A549 (cell line): ENCODE measurements at regions not wholly inside any gene's neighbourhood (a gene's known extent, or its start where the extent isn't known, plus 50 kb on each side); places are given as distances from the start of the nearest gene placed in this dataset.

ENCODE experiments used
- ATAC-seq, 2 experiments: fragments of 200-7000 bp in 1 of 2; fragments of >200 bp in 1 of 2; cut with Nextera tagmentation in 1 of 2; cut with Tn5 transposase in 1 of 2; 3 replicates each; pipeline versions ENCODE4 v1.8.0 to v1.9.1; 2018 to 2020; ENCODE audit warnings: mild to moderate bottlenecking in 1 of 2, moderate library complexity in 1 of 2
- CTCF ChIA-PET: fragments of 300-600 bp; sonication (Branson Sonifier 250); formaldehyde crosslinking; extraction: SDS; loops from one replicate; lab custom pipeline; 2021; ENCODE audit warnings: antibody characterized with exemption, inconsistent platforms; lab: Yijun Ruan, JAX
- POLR2A ChIA-PET: fragments of 350-600 bp; formaldehyde crosslinking; extraction: SDS; loops from one replicate; lab custom pipeline; 2021; ENCODE audit warnings: antibody characterized with exemption, inconsistent platforms; lab: Yijun Ruan, JAX
- DNase-seq, 2 experiments: peaks; one replicate each; pipeline versions ENCODE4 v3.0.0 to v3.0.0-alpha.2; 2011 to 2016; ENCODE audit warnings: low read depth in 1 of 2, low spot score in 1 of 2
- FAIRE-seq: peaks from 2 replicates; lab custom pipeline; 2011; peaks lifted over from hg19 to GRCh38; lab: Jason Lieb, UNC
- H3K27ac ChIP-seq, 2 experiments: fragments of >200 bp; sonication (Bioruptor Twin); formaldehyde crosslinking; 3 replicates each; pipeline ENCODE4 v1.5.1; 2016 to 2017
- H3K4me1 ChIP-seq: fragments of >200 bp; sonication (Bioruptor Twin); formaldehyde crosslinking; 3 replicates; pipeline ENCODE4 v1.6.1; 2016
- H3K4me2 ChIP-seq: fragments of >200 bp; sonication (Bioruptor Twin); formaldehyde crosslinking; 3 replicates; pipeline ENCODE4 v1.6.1; 2016
- H3K4me3 ChIP-seq: fragments of >200 bp; sonication (Bioruptor Twin); formaldehyde crosslinking; 3 replicates; pipeline ENCODE4 v1.5.1; 2016
- H3K9me3 ChIP-seq: fragments of >200 bp; sonication (Bioruptor Twin); formaldehyde crosslinking; 3 replicates; pipeline ENCODE4 v1.6.1; 2016
- BCL3 ChIP-seq: fragments of >200 bp; sonication (Bioruptor Twin); formaldehyde crosslinking; IDR thresholded peaks from 3 replicates; pipeline ENCODE4 v1.6.1; 2016
- CTCF ChIP-seq: fragments of >200 bp; sonication (Bioruptor Twin); formaldehyde crosslinking; IDR thresholded peaks from 3 replicates; pipeline ENCODE4 v1.5.1; 2016
- E2F6 ChIP-seq: IDR thresholded peaks from 2 replicates; pipeline ENCODE4 v1.6.1; 2012; ENCODE audit warnings: low read depth, borderline replicate concordance
- ELK1 ChIP-seq: fragments of 150-350 bp; IDR thresholded peaks from 2 replicates; pipeline ENCODE4 v1.6.1; 2014; ENCODE audit warnings: low read depth, mild to moderate bottlenecking, low read length
- EP300 ChIP-seq, 2 experiments: fragments of >200 bp; sonication (Bioruptor Twin); formaldehyde crosslinking; IDR thresholded peaks; 2 replicates in 1 of 2; 3 replicates in 1 of 2; pipeline ENCODE4 v1.6.1; 2016 to 2017
- FOXS1 ChIP-seq: fragments of 250-450 bp; sonication (Bioruptor Pico); IDR thresholded peaks from 2 replicates; pipeline ENCODE4 v1.5.0; 2020; ENCODE audit warnings: mild to moderate bottlenecking, moderate library complexity
- GATA3 ChIP-seq: IDR thresholded peaks from 2 replicates; pipeline ENCODE4 v1.6.1; 2012; ENCODE audit warnings: borderline replicate concordance
- HEYL ChIP-seq: fragments of 250-450 bp; sonication (Bioruptor Pico); IDR thresholded peaks from 2 replicates; pipeline ENCODE4 v1.8.0; 2021; ENCODE audit warnings: mild to moderate bottlenecking, moderate library complexity
- HMGXB4 ChIP-seq: fragments of 250-450 bp; sonication (Bioruptor Pico); IDR thresholded peaks from 2 replicates; pipeline ENCODE4 v1.5.0; 2021; ENCODE audit warnings: mild to moderate bottlenecking, moderate library complexity, borderline replicate concordance
- JUN ChIP-seq, 2 experiments: fragments of >200 bp; sonication (Bioruptor Twin); formaldehyde crosslinking; IDR thresholded peaks; 2 replicates in 1 of 2; 3 replicates in 1 of 2; pipeline ENCODE4 v1.6.1; 2016 to 2017
- JUNB ChIP-seq: fragments of >200 bp; sonication (Bioruptor Twin); formaldehyde crosslinking; IDR thresholded peaks from 2 replicates; pipeline ENCODE4 v1.6.1; 2016
- KDM5A ChIP-seq: fragments of 200-600 bp; sonication (generic); IDR thresholded peaks from 2 replicates; pipeline ENCODE4 v1.6.1; 2016; ENCODE audit warnings: antibody characterized with exemption, mild to moderate bottlenecking
- MAFK ChIP-seq: fragments of 450-650 bp; IDR thresholded peaks from 2 replicates; pipeline ENCODE4 v1.6.1; 2014; ENCODE audit not compliant: partially characterized antibody
- MAX ChIP-seq: IDR thresholded peaks from 2 replicates; pipeline ENCODE4 v1.6.1; 2012
- MAZ ChIP-seq: fragments of 150-350 bp; IDR thresholded peaks from 2 replicates; pipeline ENCODE4 v1.6.1; 2014; ENCODE audit warnings: antibody characterized with exemption, low read depth, low read length, borderline replicate concordance
- MYC ChIP-seq: IDR thresholded peaks from 2 replicates; pipeline ENCODE4 v1.6.1; 2012; ENCODE audit warnings: mild to moderate bottlenecking, inconsistent platforms, low read length, improper control_type of control experiment, borderline replicate concordance
- NPAS2 ChIP-seq: fragments of 250-450 bp; sonication (Bioruptor Pico); IDR thresholded peaks from 2 replicates; pipeline ENCODE4 v1.8.0; 2022; ENCODE audit warnings: mild to moderate bottlenecking, moderate library complexity, borderline replicate concordance
- POLR2A ChIP-seq: IDR thresholded peaks from 2 replicates; pipeline ENCODE4 v1.6.1; 2012; ENCODE audit warnings: mild to moderate bottlenecking, low read length
- RAD21 ChIP-seq, 2 experiments: fragments of >200 bp in 1 of 2; sonication (Bioruptor Twin) in 1 of 2; formaldehyde crosslinking in 1 of 2; IDR thresholded peaks in 1 of 2; conservative IDR thresholded peaks in 1 of 2; 2 replicates in 1 of 2; 3 replicates in 1 of 2; pipeline ENCODE4 v1.6.1; 2012 to 2018; ENCODE audit warnings: inconsistent platforms in 1 of 2
- RARB ChIP-seq: fragments of 250-450 bp; sonication (Bioruptor Pico); IDR thresholded peaks from 2 replicates; pipeline ENCODE4 v1.8.0; 2021; ENCODE audit warnings: mild to moderate bottlenecking, moderate library complexity
- RCOR1 ChIP-seq: fragments of 150-350 bp; IDR thresholded peaks from 2 replicates; pipeline ENCODE4 v1.6.1; 2014; ENCODE audit warnings: antibody characterized with exemption, low read length, low read depth
- RNF2 ChIP-seq: fragments of 200-600 bp; sonication (generic); IDR thresholded peaks from 2 replicates; pipeline ENCODE4 v1.6.1; 2016; ENCODE audit warnings: low read depth, mild to moderate bottlenecking, antibody characterized with exemption, moderate library complexity, borderline replicate concordance
- TP53 ChIP-seq: fragments of 250-450 bp; sonication (Bioruptor Pico); IDR thresholded peaks from 2 replicates; pipeline ENCODE4 v1.5.0; 2021; ENCODE audit warnings: mild to moderate bottlenecking, moderate library complexity
- WGBS: methylation state at CpG from one replicate; pipeline ENCODE4 v1.1.6; 2017; ENCODE audit errors: missing lambda C conversion rate; 5-methylcytosine and 5-hydroxymethylcytosine counted together

- no peak for TF ChIP-seq BCL3
- no peak for TF ChIP-seq RCOR1
- no peak for TF ChIP-seq GATA3
Measured at GRCh38 chr3:144466114-144466513, 494.5 kb downstream of the DIPK2A start (continued).

GRCh38 chr3:144466540-144466939 is 494.9 kb downstream of the DIPK2A start:
- ChIA-PET CTCF (no interaction called here), POLR2A (no interaction called here)
- FAIRE-seq (no peak), DNase-seq (no peak), ATAC-seq (no peak)
- WGBS, result 33% methylated on average over 2 of the region's 2 CpGs
- no peak overlapping the region for H3K4me3 ChIP-seq
- no peak overlapping the region for H3K27ac ChIP-seq
- H3K4me1 ChIP-seq, result no peaks in the 10 kb centered on the region
- no peak overlapping the region for H3K4me2 ChIP-seq
- TF ChIP-seq TP53 (CRISPR knock-in tag) (no peak), E2F6 (no peak), JUNB (no peak), KDM5A (no peak), MYC (no peak), RAD21 (conservative IDR thresholded peaks at IDR 0.05 in 1 of 2, IDR thresholded peaks at IDR 0.05 in 1 of 2) (no peak), FOXS1 (CRISPR knock-in tag) (no peak), CTCF (no peak), RCOR1 (no peak), HMGXB4 (CRISPR knock-in tag) (no peak), RNF2 (no peak)
- TF ChIP-seq, all 56 proteins: peak for 0
- H3K9me3 ChIP-seq, result no peaks in the 10 kb centered on the region

GRCh38 chr3:144470666-144471065 is 499.0 kb downstream of the DIPK2A start:
- CTCF ChIA-PET, result no interaction called here
- no peak for ATAC-seq
- H3K4me1 ChIP-seq, result no peaks in the 10 kb centered on the region
- DNase-seq, result no peak
- no peak overlapping the region for H3K4me2 ChIP-seq
- H3K4me3 ChIP-seq, result no peak overlapping the region
- POLR2A ChIA-PET, result no interaction called here
- H3K27ac ChIP-seq, result no peak overlapping the region
- no peaks in the 10 kb centered on the region for H3K9me3 ChIP-seq
- no peak for TF ChIP-seq MAX
- no peak for TF ChIP-seq POLR2A
- TF ChIP-seq RARB (CRISPR knock-in tag), result no peak
- no peak for TF ChIP-seq ELK1
- TF ChIP-seq EP300 (IDR thresholded peaks at IDR 0.05), result no peak
- no peak for TF ChIP-seq JUN (IDR thresholded peaks at IDR 0.05)
- TF ChIP-seq HEYL (CRISPR knock-in tag), result no peak
- no peak for TF ChIP-seq NPAS2 (CRISPR knock-in tag)
- no peak for TF ChIP-seq MAZ
- no peak for TF ChIP-seq MAFK
- TF ChIP-seq, all 56 proteins: peak for 0
- WGBS, result 15% methylated on average over 2 of the region's 2 CpGs
- FAIRE-seq, result no peak
